ENCODE measurements at regions not wholly inside any gene's neighbourhood (a gene's known extent, or its start where the extent isn't known, plus 50 kb on each side); places are given as distances from the start of the nearest gene placed in this dataset.

DNA sequence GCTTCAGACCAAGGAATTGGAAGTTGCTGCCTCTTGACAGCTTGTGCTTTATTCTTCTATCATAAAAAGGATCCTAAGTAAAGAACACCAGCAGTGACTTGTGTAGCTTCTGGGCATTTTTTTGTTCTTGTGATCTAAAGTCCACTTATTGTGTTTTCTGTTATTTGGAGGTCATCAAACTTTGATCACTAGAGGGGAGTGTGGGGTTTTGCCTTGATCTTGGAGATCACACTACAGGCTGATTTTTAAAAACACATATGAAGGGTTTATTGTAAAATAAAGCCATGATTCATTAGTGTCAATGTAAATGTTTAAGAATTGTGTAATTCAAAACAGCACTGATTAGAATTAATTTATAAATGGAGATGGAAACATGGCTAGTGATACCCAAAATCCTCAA, 328.7 kb upstream of the EDNRB start:
- TF ChIP-seq, protein P1, sequence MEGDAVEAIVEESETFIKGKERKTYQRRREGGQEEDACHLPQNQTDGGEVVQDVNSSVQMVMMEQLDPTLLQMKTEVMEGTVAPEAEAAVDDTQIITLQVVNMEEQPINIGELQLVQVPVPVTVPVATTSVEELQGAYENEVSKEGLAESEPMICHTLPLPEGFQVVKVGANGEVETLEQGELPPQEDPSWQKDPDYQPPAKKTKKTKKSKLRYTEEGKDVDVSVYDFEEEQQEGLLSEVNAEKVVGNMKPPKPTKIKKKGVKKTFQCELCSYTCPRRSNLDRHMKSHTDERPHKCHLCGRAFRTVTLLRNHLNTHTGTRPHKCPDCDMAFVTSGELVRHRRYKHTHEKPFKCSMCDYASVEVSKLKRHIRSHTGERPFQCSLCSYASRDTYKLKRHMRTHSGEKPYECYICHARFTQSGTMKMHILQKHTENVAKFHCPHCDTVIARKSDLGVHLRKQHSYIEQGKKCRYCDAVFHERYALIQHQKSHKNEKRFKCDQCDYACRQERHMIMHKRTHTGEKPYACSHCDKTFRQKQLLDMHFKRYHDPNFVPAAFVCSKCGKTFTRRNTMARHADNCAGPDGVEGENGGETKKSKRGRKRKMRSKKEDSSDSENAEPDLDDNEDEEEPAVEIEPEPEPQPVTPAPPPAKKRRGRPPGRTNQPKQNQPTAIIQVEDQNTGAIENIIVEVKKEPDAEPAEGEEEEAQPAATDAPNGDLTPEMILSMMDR (IDR thresholded peaks at IDR 0.05; ENCODE audit: insufficient read depth, low read depth, low read length), result no peak
- no peak overlapping the region for H3K4me3 ChIP-seq (ENCODE audit: low read depth, low read length)
- no peak for DNase-seq (ENCODE audit: low read depth)

DNA sequence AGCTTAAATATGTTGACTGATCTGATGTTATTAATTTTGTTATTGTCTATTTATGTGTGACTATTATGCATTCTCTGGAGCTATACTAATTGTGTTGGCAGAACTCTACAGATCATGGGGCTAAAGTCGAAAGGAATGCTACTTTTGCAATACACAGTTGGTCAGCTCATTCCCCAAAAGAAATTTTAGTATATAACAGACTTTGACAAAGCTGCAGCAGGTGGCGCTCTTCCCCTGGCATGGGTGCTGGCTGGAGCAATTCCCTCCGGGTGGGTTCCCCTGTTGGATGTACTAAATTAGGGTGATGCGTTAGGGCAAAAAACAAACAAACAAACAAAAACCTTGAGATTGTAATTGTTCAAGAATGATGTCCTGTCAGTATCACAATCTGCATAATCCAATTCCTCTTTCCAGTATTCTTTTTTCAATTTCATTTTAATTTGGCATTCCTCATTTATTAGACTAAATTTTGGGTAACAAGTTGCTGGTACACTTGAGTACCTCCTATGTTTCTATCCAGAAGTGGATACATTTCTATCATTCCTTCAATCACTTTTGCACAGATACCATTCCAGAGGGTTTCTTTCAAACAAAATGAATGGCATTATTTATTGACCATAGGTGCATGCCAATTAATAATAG, 322.8 kb upstream of the EDNRB start:
- TF ChIP-seq, protein P1 (IDR thresholded peaks at IDR 0.05; ENCODE audit: insufficient read depth, low read depth, low read length), result peak; percentile 67

DNA sequence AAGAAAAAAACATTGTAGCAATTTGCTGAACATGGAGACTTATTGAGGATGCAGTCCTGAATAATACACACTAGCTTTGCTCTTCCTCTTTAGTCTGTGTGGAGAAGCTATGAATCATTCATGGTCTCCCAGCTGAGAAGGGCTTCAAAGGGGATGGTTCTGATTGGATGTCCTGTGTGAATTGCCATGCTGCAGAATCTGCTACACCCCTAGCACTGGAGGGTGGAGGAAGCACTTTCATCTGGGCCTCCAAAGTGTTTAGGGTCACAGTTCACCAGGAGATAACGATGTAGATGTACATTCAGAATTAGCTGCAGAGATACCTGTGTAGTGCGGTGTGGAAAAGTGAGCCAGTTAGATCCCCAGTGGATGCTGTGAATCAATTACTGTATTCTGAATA, 321.1 kb upstream of the EDNRB start:
- DNase-seq (ENCODE audit: low read depth), result no peak
- TF ChIP-seq, protein P1 (IDR thresholded peaks at IDR 0.05; ENCODE audit: insufficient read depth, low read depth, low read length), result no peak
- no peak overlapping the region for H3K4me3 ChIP-seq (ENCODE audit: low read depth, low read length)

More for the DNA sequence above, 322.8 kb upstream of the EDNRB start:
- peak; percentile 26 for DNase-seq (ENCODE audit: low read depth)
- H3K4me3 ChIP-seq (ENCODE audit: low read depth, low read length), result no peak overlapping the region

DNA sequence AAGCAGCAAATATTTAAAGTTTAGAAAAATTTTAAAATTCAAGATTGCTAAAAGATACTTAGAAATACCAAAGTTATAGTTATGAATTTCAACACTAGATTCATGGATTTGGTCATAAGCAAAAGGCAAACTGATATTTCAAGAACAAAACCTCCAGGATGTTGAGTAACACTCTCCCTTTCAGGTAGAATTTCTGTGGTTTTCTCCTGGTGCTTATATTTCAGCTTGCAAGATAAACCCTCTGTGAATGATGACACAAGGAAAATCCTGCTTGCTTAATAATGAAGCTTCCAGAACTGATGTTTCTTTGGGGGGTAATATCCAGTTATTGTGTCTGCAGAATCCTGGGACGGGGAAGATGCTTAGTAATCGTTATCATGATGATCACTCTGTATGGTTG, 320.3 kb upstream of the EDNRB start:
- no peak for DNase-seq (ENCODE audit: low read depth)
- TF ChIP-seq, protein P1 (IDR thresholded peaks at IDR 0.05; ENCODE audit: insufficient read depth, low read depth, low read length), result no peak

DNA sequence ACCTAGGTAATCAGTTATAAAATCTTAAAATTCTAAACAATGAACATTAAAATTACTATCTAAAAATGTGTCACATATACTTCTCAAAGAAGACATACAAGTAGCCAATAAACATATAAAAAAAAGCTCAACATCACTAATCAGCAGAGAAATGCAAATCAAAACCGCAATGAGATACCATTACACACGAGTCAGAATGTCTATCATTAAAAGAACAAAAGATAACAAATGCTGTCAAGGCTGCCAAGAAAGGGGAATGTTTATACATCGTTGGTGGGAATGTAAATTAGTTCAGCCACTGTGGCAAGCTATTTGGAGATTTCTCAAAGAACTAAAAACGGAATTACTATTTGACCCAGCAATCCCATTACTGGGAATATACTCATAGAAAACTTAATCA, 310.3 kb upstream of the EDNRB start:
- no peak overlapping the region for H3K4me3 ChIP-seq (ENCODE audit: low read depth, low read length)
- TF ChIP-seq, protein P1 (IDR thresholded peaks at IDR 0.05; ENCODE audit: insufficient read depth, low read depth, low read length), result no peak
- DNase-seq (ENCODE audit: low read depth), result no peak

More for the DNA sequence above, 320.3 kb upstream of the EDNRB start:
- H3K4me3 ChIP-seq (ENCODE audit: low read depth, low read length), result no peak overlapping the region

DNA sequence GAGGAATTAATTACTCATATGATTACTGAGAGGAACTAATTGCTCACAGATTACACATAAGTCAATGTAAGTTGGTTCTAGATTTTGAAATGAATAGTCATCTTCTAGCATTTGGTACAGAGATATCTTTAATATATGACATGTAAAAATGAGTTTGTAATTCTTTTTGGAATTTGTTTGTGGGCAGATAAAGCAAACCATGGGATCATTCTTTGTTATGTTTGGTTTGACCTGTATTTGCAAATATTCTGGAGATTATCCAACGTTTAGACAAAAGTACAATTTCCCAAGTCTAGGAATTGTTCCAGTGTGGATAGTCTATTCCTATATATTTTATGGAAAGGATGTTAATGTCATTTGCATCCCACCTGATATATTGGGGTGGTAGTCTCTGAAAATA, 309.6 kb upstream of the EDNRB start:
- no peak for DNase-seq (ENCODE audit: low read depth)

More for the DNA sequence above, 309.6 kb upstream of the EDNRB start:
- no peak overlapping the region for H3K4me3 ChIP-seq (ENCODE audit: low read depth, low read length)
- TF ChIP-seq, protein P1 (IDR thresholded peaks at IDR 0.05; ENCODE audit: insufficient read depth, low read depth, low read length), result no peak

All from fibroblast of villous mesenchyme (primary cell).